GM12891 (cell line): ENCODE measurements at regions not wholly inside any gene's neighbourhood (a gene's known extent, or its start where the extent isn't known, plus 50 kb on each side); places are given as distances from the start of the nearest gene placed in this dataset.

Experiments
- DNase-seq: peaks from one replicate; pipeline ENCODE4 v3.0.0; 2011; ENCODE audit warnings: low spot score; ENCODE audit not compliant: insufficient read length
- FAIRE-seq: peaks from 2 replicates; lab custom pipeline; 2011; peaks lifted over from hg19 to GRCh38; lab: Jason Lieb, UNC
- PAX5 ChIP-seq: IDR thresholded peaks from 2 replicates; pipeline ENCODE4 v1.6.1; 2011; ENCODE audit warnings: low read length, moderate library complexity, mild to moderate bottlenecking; ENCODE audit not compliant: insufficient read depth, severe bottlenecking
- POLR2A ChIP-seq: IDR thresholded peaks from 2 replicates; pipeline ENCODE4 v1.6.1; 2011; ENCODE audit warnings: low read depth, low read length, control low read depth
- POLR2AphosphoS5 ChIP-seq: IDR thresholded peaks from 2 replicates; pipeline ENCODE4 v1.6.1; 2011; ENCODE audit warnings: low read depth, low read length, control low read depth
- POU2F2 ChIP-seq: IDR thresholded peaks from 2 replicates; pipeline ENCODE4 v1.6.1; 2011; ENCODE audit warnings: low read depth, mild to moderate bottlenecking, control low read depth, low read length, moderate library complexity
- SPI1 ChIP-seq: IDR thresholded peaks from 2 replicates; pipeline ENCODE4 v1.6.1; 2011; ENCODE audit warnings: low read depth, low read length, control low read depth
- TAF1 ChIP-seq: IDR thresholded peaks from 2 replicates; pipeline ENCODE4 v1.6.1; 2011; ENCODE audit warnings: low read depth, low read length, control low read depth

DNA sequence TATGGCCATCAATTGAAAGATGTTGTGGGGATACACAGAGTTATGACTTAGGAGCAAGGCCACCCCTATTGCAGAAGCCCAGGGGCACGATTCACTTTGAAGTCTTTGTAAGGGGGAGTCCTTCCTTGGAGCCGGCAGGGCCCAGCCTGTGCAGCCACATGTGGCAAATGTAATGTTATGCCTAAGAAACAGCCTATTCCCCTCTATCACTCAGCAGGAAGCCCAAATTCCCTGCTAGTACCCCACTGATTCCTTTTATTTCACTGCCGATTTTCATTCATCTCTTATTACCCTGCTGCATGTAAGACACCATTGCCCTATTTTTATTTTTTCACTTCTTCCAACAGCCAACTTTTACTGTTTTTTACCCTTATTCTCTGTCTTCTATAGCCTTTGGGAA is 233.2 kb downstream of the PMP22 start:
- TF ChIP-seq SPI1 (no peak), POU2F2 (no peak), POLR2AphosphoS5 (no peak), PAX5 (no peak), TAF1 (no peak), POLR2A (no peak)
- DNase-seq (no peak), FAIRE-seq (no peak)

DNA sequence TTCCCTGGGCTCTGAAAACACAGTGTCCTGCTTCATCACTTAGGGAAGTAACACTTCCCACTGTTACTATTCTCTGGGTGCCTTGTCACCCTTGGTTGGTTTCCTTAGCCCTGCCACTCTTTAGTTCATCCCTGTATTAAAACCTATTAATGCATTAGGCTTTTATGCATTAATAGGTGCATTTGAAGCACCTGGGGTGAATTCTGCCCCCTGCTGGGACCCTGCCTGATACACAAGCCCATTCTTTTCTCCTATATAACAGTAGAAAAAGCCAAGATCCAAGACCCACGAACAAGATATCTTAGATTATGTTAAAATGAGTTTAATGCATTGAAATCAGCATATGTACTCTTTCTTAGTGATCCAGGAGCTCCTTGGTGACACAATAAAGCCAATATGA is 235.7 kb downstream of the PMP22 start:
- TF ChIP-seq POLR2AphosphoS5 (no peak), TAF1 (no peak), POU2F2 (no peak), SPI1 (no peak), PAX5 (no peak), POLR2A (no peak)
- no peak for FAIRE-seq
- no peak for DNase-seq

DNA sequence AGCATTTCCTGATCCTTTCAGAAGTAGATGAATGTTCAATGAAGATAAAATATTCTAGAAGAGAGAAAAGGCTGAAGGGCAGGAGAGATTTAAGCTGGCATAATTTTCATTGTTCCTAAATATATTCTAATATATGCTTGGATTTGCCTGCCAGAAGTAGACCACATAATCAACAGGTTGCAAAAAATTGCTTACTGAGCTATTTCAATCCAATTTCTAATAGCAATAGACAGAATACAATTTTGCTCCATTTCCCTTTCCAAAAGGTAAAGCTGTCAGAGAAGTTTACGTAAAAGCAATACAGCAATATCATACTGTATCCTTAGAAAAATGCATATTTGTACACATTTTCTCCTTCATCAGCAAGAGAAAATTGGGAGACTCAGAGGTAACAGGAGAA is 237.3 kb downstream of the PMP22 start:
- DNase-seq (no peak), FAIRE-seq (no peak)
- TF ChIP-seq TAF1 (no peak), POLR2A (no peak), POU2F2 (no peak)

DNA sequence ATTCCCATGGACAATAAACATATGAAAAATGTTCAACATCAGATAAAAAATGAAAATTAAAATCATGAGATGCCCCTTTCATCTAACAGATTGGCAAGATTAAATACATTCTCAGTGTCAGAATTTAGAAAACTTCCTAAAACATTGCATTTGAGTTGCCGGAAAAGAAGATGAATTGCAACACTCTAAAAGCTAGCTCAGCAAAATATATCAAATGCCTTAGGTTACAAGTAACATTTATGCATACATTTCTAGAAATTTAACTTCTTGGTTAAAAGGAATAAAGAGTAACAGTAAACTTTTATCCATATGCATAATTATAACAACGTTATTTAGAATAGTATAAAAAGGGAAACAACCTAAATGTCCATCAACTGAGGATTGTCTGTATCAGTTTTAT is 239.0 kb downstream of the PMP22 start:
- no peak for FAIRE-seq
- TF ChIP-seq PAX5 (no peak), TAF1 (no peak), POLR2A (no peak), POU2F2 (no peak), POLR2AphosphoS5 (no peak), SPI1 (no peak)
- no peak for DNase-seq

DNA sequence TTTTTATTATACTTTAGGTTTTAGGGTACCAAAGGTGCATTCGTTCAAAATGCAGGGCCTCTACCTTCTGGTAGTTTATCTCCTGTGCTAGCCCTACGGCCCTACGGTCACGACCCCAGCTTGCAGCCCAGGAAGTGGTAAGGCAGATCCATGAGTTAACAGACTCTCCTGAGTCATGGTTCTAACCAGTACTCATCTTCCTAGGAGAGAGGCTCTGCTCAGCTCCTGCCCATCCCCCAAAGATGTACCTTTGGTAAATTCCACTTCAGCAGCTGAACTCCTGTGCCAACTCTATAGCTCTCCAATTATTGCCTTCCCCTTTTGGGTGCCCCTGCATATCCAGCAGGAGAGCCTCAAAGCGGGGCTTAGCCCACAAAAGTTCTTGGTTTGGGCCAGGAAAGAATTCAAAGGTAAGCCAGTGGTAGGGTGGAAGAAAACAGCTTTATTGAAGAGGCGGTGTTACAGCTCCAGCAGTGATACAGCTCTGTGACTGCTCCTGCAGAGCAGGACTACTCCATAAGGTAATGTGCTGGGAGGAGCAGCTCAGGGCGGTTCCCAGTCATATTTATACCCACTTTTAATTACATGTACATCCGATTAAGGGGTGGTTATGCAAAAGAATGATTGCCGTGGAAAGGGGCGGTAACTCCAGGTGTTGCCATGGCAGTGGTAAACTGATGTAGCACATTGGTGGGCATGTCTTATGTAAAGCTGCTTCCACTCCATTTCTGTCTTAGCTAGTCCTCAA is 241.4 kb downstream of the PMP22 start:
- no peak for FAIRE-seq
- no peak for DNase-seq
- no peak for TF ChIP-seq POLR2A
- TF ChIP-seq POU2F2 = no peak
- no peak for TF ChIP-seq TAF1
- TF ChIP-seq SPI1 = no peak
- TF ChIP-seq POLR2AphosphoS5 = no peak
- no peak for TF ChIP-seq PAX5

DNA sequence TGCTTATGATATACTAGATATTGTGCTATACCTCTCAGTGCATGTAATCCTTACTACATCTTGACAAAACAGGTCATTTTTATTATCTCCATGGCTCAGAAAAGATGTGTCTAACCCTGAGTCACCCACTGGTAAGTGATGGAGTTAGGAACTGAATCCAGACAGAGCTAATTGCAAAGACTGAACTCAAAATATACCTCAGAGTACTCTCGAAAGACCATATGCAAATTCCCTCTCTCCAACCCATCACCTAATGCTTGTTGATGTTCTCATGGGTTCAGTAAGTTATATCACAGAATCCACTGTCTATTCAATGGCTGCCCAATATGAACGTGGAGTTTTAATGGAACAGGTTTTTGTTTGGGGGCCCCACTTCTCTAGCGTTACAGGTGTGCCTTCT is 246.0 kb downstream of the PMP22 start:
- DNase-seq = no peak
- FAIRE-seq = no peak
- TF ChIP-seq TAF1 (no peak), POLR2A (no peak), POLR2AphosphoS5 (no peak), POU2F2 (no peak), SPI1 (no peak), PAX5 (no peak)

DNA sequence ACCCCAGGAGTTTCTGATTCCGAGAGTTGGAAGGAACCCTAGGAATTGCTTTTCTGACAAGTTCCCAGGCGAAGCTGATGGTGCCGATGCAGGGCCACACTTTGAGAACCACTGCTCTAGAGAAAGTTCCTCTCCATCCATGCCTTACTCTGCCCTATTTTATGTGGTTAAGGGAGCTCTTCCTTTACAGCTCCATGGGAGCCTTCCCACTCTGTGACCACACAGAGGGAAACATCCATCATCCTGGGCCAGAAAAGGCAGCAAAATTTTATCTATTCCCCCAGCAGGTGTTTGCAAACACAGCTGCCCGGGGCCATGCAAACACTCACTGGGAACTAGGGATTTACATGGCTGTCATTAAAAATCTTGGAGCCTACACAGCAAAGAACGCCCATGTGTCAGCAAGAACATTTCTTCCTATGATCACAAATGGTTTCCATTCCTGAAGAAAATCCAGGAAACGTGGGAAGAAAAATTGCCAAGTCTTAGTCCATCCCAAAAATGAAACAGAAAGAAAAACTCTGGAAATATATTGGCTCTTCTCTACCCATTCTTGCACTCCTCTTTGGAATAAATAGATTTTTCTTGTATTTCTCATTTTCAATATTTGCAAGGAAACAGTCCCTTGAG is 252.7 kb downstream of the PMP22 start:
- no peak for FAIRE-seq
- DNase-seq = no peak
- TF ChIP-seq TAF1 = no peak
- no peak for TF ChIP-seq PAX5
- no peak for TF ChIP-seq SPI1
- TF ChIP-seq POLR2AphosphoS5 = no peak
- TF ChIP-seq POLR2A = no peak
- no peak for TF ChIP-seq POU2F2

DNA sequence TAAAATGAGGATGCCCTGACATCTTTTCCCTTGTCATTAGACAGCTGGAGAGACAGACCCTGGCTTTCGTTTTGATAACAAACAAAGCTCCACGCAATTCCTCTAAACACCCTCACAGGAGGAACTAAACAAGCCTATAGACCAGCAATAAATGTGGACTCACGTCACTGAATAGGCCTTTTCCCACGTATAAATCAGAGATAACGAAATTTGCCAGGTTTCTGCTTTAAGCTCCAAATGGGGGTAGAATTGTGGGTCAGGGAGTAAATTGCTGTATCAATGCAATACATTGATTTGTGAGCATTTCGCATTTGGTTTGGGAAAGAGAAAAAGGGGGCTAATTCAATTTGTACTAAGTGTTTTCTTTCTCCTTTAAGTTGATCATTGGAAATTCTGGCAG is 256.0 kb downstream of the PMP22 start:
- FAIRE-seq = no peak
- TF ChIP-seq SPI1 (no peak), POU2F2 (no peak), POLR2AphosphoS5 (no peak), TAF1 (no peak), PAX5 (no peak), POLR2A (no peak)

DNA sequence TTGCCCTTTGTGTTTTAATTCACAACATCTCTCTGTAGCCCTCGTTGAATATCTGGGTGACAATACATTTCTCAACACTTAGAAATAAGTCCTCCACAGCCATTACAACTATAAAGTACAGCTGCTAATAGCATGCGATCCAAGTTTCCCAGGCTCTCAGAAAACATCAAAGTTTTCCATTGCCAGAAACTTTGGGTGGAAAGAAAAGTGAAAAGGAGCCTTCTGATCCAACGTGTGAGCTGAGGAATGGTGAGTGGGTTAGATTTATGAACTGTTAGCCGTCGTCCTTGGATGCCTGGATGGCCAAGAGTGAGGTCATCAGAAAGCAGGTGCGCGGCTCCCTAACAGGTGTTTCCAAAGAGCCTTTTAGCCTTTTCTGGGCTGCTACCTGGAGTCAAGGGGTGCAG is 258.0 kb downstream of the PMP22 start:
- DNase-seq (no peak), FAIRE-seq (no peak)
- no peak for TF ChIP-seq POLR2AphosphoS5
- TF ChIP-seq PAX5 = no peak
- TF ChIP-seq POU2F2 = no peak
- no peak for TF ChIP-seq POLR2A
- no peak for TF ChIP-seq SPI1
- no peak for TF ChIP-seq TAF1

More for the DNA sequence above, 256.0 kb downstream of the PMP22 start:
- DNase-seq = no peak

DNA sequence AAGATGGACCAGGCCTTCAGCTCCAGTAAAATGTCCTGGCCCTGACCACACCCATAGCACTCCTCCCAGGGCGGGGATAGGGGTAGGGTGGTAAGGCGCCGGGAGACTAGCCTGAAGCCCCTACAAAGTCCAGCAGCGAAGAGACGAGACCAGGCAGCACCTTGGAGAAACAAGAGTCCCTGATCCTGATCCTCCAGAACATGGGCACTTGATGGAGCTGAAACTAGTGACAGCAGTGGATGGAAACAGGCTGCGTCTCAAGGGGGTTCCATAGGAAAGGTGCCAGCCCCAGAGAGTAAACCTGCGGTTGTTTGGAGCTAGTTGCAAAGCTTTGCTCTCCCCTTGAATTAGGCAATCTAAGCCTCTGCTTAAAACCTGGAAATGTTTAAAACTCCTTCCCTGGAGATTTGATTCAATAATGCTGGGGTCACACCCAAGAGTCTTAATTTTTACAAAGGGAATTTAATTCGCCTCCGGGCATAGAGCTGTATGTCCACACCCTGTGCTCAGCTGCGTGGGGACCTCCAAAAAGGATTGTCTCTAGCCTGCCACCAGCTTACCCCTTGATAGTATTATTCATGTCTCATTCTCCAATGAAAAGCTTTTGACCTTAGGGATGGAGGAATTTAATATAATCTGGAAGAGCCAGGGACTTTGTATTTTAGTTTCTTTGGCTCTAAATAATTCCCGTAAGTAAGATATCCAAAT is 258.6 kb downstream of the PMP22 start:
- no peak for TF ChIP-seq POLR2A
- TF ChIP-seq POU2F2 = no peak
- TF ChIP-seq TAF1 = no peak
- no peak for TF ChIP-seq SPI1
- TF ChIP-seq PAX5 = no peak
- TF ChIP-seq POLR2AphosphoS5 = no peak
- DNase-seq = no peak
- FAIRE-seq = no peak
